Psoas muscle (tissue), 7 donors: ENCODE measurements at regions not wholly inside any gene's neighbourhood (a gene's known extent, or its start where the extent isn't known, plus 50 kb on each side); places are given as distances from the start of the nearest gene placed in this dataset.
A peak's percentile ranks its signal among the peaks of the same experiment; 100 is the strongest.

Source experiments
- ATAC-seq, 4 donors: fragments of 200-7000 bp; cut with Tn5 transposase; one replicate each; pipeline ENCODE4 v1.9.1; 2020; ENCODE audit warnings: moderate library complexity in 3 of 4, mild to moderate bottlenecking in 2 of 4
- DNase-seq, 2 donors: peaks; one replicate each; pipeline ENCODE4 v3.0.0-alpha.2; 2020
- H3K27ac ChIP-seq: fragments of 200-600 bp; one replicate; pipeline ENCODE4 v1.8.0; 2022
- H3K27me3 ChIP-seq, 3 donors: fragments of 200-600 bp in 1 of 3; one replicate each; pipeline versions ENCODE4 v1.6.1 to v1.8.0; 2013 to 2022; ENCODE audit warnings: low read length in 2 of 3, mild to moderate bottlenecking in 2 of 3, moderate library complexity in 1 of 3; ENCODE audit not compliant: insufficient read depth in 3 of 3
- H3K36me3 ChIP-seq, 2 donors: fragments of 200-600 bp in 1 of 2; one replicate each; pipeline versions ENCODE4 v1.6.1 to v1.8.0; 2013 to 2022; ENCODE audit warnings: low read depth in 1 of 2, mild to moderate bottlenecking in 1 of 2, moderate library complexity in 1 of 2; ENCODE audit not compliant: insufficient read depth in 1 of 2
- H3K4me1 ChIP-seq: fragments of 200-600 bp; one replicate; pipeline ENCODE4 v1.8.0; 2022
- H3K4me3 ChIP-seq: fragments of 200-600 bp; one replicate; pipeline ENCODE4 v1.8.0; 2022; ENCODE audit warnings: mild to moderate bottlenecking
- H3K9me3 ChIP-seq: fragments of 200-600 bp; one replicate; pipeline ENCODE4 v1.8.0; 2022
- WGBS, 3 donors: extraction: QIAGEN DNeasy Blood & Tissue Kit; methylation state at CpG; one replicate each; pipeline versions ENCODE4 v1.1.6 to v1.1.7; 2013; 5-methylcytosine and 5-hydroxymethylcytosine counted together
- intact Hi-C, 2 donors: fragments of 100-400 bp; cut with DNase I; formaldehyde crosslinking; loops; one replicate each; pipeline versions ENCODE4 v1.11.0 to v1.14.2; 2022
- TF ChIP-seq, protein P1 (sequence below): fragments of 200-600 bp; IDR thresholded peaks from one replicate; pipeline ENCODE4 v1.8.0; 2022; ENCODE audit warnings: antibody characterized with exemption
- donor health status: healthy with polysubstance abuse.
- donor health status: DM: no; HTN: no; CAD: no; lungs with moderate emphysema.
- donor health status: Bipolar disorder and iron deficiency.
- donor health status: healthy.
- donor health status: DM: yes; HTN: yes; CAD: no.
- donor health status: DM: no; HTN: no; CAD: no.
- donor health status: DM: yes; HTN: yes; CAD: no.

GRCh38 chr16:85548375-85548774 lies 64.7 kb upstream of the GSE1 start:
- no peaks in the 10 kb centered on the region for H3K36me3 ChIP-seq
- H3K27me3 ChIP-seq, result no peaks in the 10 kb centered on the region
- TF ChIP-seq, protein P1, sequence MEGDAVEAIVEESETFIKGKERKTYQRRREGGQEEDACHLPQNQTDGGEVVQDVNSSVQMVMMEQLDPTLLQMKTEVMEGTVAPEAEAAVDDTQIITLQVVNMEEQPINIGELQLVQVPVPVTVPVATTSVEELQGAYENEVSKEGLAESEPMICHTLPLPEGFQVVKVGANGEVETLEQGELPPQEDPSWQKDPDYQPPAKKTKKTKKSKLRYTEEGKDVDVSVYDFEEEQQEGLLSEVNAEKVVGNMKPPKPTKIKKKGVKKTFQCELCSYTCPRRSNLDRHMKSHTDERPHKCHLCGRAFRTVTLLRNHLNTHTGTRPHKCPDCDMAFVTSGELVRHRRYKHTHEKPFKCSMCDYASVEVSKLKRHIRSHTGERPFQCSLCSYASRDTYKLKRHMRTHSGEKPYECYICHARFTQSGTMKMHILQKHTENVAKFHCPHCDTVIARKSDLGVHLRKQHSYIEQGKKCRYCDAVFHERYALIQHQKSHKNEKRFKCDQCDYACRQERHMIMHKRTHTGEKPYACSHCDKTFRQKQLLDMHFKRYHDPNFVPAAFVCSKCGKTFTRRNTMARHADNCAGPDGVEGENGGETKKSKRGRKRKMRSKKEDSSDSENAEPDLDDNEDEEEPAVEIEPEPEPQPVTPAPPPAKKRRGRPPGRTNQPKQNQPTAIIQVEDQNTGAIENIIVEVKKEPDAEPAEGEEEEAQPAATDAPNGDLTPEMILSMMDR, result no peak
- DNase-seq (no peak), ATAC-seq (no peak)
- intact Hi-C loops, result loop anchor here in 1 of 2 donors (10.0 kb wide), 1 partner anchor 54 kb away; no protein-coding TSS in a partner anchor
- WGBS, 3 donors, result 93 to 96% (median 95%) methylated on average over 9 of the region's 9 CpGs
- no peak overlapping the region for H3K27ac ChIP-seq
- H3K4me1 ChIP-seq, result peaks cover 21% of the 10 kb centered on the region
- H3K9me3 ChIP-seq, result no peaks in the 10 kb centered on the region
- H3K4me3 ChIP-seq, result no peak overlapping the region

- TF ChIP-seq, protein P1, result no peak
- no peaks in the 10 kb centered on the region for H3K36me3 ChIP-seq
- H3K4me3 ChIP-seq, result no peak overlapping the region
- WGBS, 3 donors, result 71 to 80% (median 79%) methylated on average over 13 of the region's 13 CpGs
- H3K4me1 ChIP-seq, result peaks cover 21% of the 10 kb centered on the region
- ATAC-seq (no peak), DNase-seq (no peak)
- H3K9me3 ChIP-seq, result no peaks in the 10 kb centered on the region
- no peaks in the 10 kb centered on the region for H3K27me3 ChIP-seq
- intact Hi-C loops, result loop anchor here in 1 of 2 donors (10.0 kb wide), 1 partner anchor 55 kb away; no protein-coding TSS in a partner anchor
- no peak overlapping the region for H3K27ac ChIP-seq
These were observed 63.2 kb upstream of the GSE1 start for GRCh38 chr16:85549766-85550421.

DNA sequence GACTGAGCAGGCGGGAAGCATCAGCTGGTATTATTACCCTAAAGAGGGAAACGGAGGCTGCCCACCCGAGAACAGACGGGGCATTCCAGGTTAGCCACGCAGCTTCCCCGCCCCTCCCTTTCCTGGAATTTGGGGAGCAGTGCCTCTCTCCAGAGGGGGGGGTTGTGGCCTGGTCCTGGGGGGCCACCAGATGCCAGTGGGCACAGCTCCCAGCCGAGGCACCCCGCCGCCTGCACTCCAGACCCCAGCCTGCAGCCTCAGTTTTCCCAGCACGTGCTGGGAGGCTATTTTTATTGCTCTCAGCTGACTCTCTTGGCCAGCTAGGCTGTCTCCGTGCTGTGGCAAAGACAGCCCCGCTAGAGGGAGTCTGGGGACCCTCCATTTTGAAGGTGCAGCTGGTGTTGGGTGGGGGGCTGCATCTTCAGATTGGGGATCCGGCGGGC lies 62.7 kb upstream of the GSE1 start:
- H3K36me3 ChIP-seq, result no peaks in the 10 kb centered on the region
- DNase-seq, result no peak
- 45 to 58% (median 49%) methylated on average over 14 of the region's 14 CpGs for WGBS, 3 donors
- intact Hi-C loops, result no loop called here
- H3K27ac ChIP-seq, result peak overlapping the region; percentile 53
- peak in 1 of 4 donors; percentile 28 for ATAC-seq
- TF ChIP-seq, protein P1, result peak; percentile 25
- no peaks in the 10 kb centered on the region for H3K9me3 ChIP-seq
- no peaks in the 10 kb centered on the region for H3K27me3 ChIP-seq
- no peak overlapping the region for H3K4me3 ChIP-seq
- H3K4me1 ChIP-seq, result peaks cover 21% of the 10 kb centered on the region

DNA sequence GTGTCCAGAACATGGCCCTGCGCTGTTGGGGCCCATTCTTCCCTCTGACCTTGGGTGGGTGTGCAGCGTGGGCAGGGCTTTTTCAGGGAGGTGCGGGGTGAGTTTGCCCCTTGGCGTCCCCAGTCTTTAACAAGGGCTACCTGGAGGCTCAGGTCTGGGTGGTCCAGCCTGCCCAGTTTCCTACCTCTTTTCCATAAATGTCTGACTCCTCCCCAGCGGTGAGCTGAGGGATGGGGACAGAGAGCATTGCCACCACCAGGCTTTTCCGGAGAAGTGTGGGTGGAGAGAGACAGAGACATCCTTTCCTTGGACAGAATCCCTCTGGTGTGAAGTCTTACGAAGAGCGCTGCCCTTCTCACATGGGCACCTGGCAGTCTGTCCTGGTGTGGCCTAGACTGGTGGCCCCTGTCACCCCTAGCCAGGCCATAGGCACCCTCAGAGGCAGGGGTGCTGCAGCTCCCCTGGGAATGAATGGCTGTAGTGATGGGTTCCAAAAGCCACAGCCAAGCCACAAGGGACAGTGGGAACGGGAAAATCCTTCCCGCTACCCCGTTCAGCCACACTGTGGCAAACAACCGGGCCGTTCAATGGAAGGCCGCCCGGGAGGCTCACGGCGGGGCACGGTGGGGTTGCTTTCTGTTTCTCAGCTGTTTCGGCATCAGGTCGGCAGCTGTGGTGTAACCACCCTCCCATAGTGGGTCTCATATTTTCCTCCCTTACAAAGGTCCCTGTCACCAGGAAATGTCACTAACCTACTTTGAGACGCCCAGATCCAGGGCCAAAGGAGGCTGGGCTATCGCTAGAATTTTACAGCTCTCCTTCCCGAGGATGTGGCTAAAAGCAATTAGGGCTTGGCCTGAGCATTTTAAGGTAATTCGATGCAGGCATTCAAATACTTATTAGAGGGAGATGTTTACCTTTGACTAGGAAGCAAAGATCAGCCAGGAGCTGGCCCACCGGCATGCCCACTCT lies 61.9 kb upstream of the GSE1 start:
- TF ChIP-seq, protein P1, result no peak
- Histone ChIP-seq H3K4me1 (peaks cover 21% of the 10 kb centered on the region), H3K36me3 (no peaks in the 10 kb centered on the region), H3K27ac (peak overlapping the region; percentile 53), H3K9me3 (no peaks in the 10 kb centered on the region), H3K27me3 (no peaks in the 10 kb centered on the region), H3K4me3 (no peak overlapping the region)
- intact Hi-C loops, result no loop called here
- WGBS, 3 donors, result 64 to 80% (median 74%) methylated on average over 25 of the region's 25 CpGs
- DNase-seq (no peak), ATAC-seq (no peak)
